ENCODE measurements at regions not wholly inside any gene's neighbourhood (a gene's known extent, or its start where the extent isn't known, plus 50 kb on each side); places are given as distances from the start of the nearest gene placed in this dataset.

GRCh38 chr13:39881383-39881782 is 225.9 kb downstream of the COG6 start:
- TF ChIP-seq CTCF (IDR thresholded peaks at IDR 0.05): no peak
- TF ChIP-seq CREB1 (CRISPR knock-in tag; IDR thresholded peaks at IDR 0.05): no peak
- TF ChIP-seq ZNF423 (CRISPR knock-in tag; IDR thresholded peaks at IDR 0.05): no peak
- no peak for TF ChIP-seq ATF3 (CRISPR knock-in tag; conservative IDR thresholded peaks at IDR 0.05)
- no peak for TF ChIP-seq ATF2 (CRISPR knock-in tag; IDR thresholded peaks at IDR 0.05; ENCODE audit: borderline replicate concordance, low read depth)
- no peak for TF ChIP-seq RORB (CRISPR knock-in tag; IDR thresholded peaks at IDR 0.05)
- no peak for TF ChIP-seq FOXP4 (CRISPR knock-in tag; IDR thresholded peaks at IDR 0.05)
- no peak for TF ChIP-seq JUN (CRISPR knock-in tag; IDR thresholded peaks at IDR 0.05)
